HG02981 (cell line): ENCODE measurements at regions not wholly inside any gene's neighbourhood (a gene's known extent, or its start where the extent isn't known, plus 50 kb on each side); places are given as distances from the start of the nearest gene placed in this dataset.
"Not testable (repeated sequence)": the region's sequence is repeated elsewhere in the genome, so short reads cannot be mapped to it uniquely, and the experiment has no call there.

Experiments
- ATAC-seq: cut with Tn5 transposase; IDR thresholded peaks from one replicate; pipeline ENCODE4 v1.9.1; 2021; ENCODE audit warnings: mild to moderate bottlenecking, moderate library complexity; ENCODE audit not compliant: unreplicated experiment

- ATAC-seq: no peak
These were observed 51.5 kb upstream of the MELK start for GRCh38 chr9:36521148-36521547.

GRCh38 chr9:36517131-36517530, 55.6 kb upstream of the MELK start:
- no peak for ATAC-seq

- ATAC-seq: no peak
These were observed 68.5 kb upstream of the MELK start for GRCh38 chr9:36504156-36504555.

GRCh38 chr9:36503172-36504088, 69.3 kb upstream of the MELK start:
- ATAC-seq: no peak

GRCh38 chr9:36501727-36502126, 71.0 kb upstream of the MELK start:
- no peak for ATAC-seq

GRCh38 chr9:36500931-36501330, 71.8 kb upstream of the MELK start:
- ATAC-seq: not testable (repeated sequence)

- no peak for ATAC-seq
These were observed 73.4 kb upstream of the MELK start for GRCh38 chr9:36499174-36499890.

GRCh38 chr9:36493564-36493963, 79.1 kb upstream of the MELK start:
- ATAC-seq: not testable (repeated sequence)

GRCh38 chr9:36492865-36493264, 79.8 kb upstream of the MELK start:
- ATAC-seq: no peak

GRCh38 chr9:36489453-36489852, 83.2 kb upstream of the MELK start:
- no peak for ATAC-seq

- ATAC-seq: no peak
These were observed 84.3 kb upstream of the MELK start for GRCh38 chr9:36488389-36488756.

GRCh38 chr9:36487482-36488388, 85.0 kb upstream of the MELK start:
- ATAC-seq: peak; percentile 85

- peak; percentile 33 for ATAC-seq
These were observed 85.7 kb upstream of the MELK start for GRCh38 chr9:36486933-36487481.

GRCh38 chr9:36486329-36486932, 86.3 kb upstream of the MELK start:
- no peak for ATAC-seq

GRCh38 chr9:36485647-36486328, 85.7 kb upstream of the RNF38 start:
- no peak for ATAC-seq

GRCh38 chr9:36484124-36484523, 84.1 kb upstream of the RNF38 start:
- no peak for ATAC-seq

GRCh38 chr9:36479101-36479500, 79.0 kb upstream of the RNF38 start:
- ATAC-seq: no peak

GRCh38 chr9:36471359-36471758, 71.3 kb upstream of the RNF38 start:
- no peak for ATAC-seq

- ATAC-seq: peak; percentile 91
These were observed 70.7 kb upstream of the RNF38 start for GRCh38 chr9:36470643-36471290.
